Breast epithelium (tissue), 3 donors: ENCODE measurements at regions not wholly inside any gene's neighbourhood (a gene's known extent, or its start where the extent isn't known, plus 50 kb on each side); places are given as distances from the start of the nearest gene placed in this dataset.

Experiments
- CTCF ChIP-seq, 3 donors: fragments of 450-650 bp; IDR thresholded peaks; one replicate each; pipeline ENCODE4 v1.5.1; 2016 to 2017; ENCODE audit warnings: antibody characterized with exemption in 3 of 3, mild to moderate bottlenecking in 3 of 3, moderate library complexity in 3 of 3
- POLR2A ChIP-seq: fragments of 450-650 bp; IDR thresholded peaks from one replicate; pipeline ENCODE4 v1.6.1; 2016; ENCODE audit warnings: antibody characterized with exemption, mild to moderate bottlenecking, moderate library complexity
- POLR2AphosphoS5 ChIP-seq, 3 donors: sonication (generic); formaldehyde crosslinking; IDR thresholded peaks; one replicate each; pipeline ENCODE4 v1.6.1; 2017; ENCODE audit warnings: antibody characterized with exemption in 3 of 3

- TF ChIP-seq POLR2A (no peak), CTCF (IDR thresholded peaks at IDR 0.05) (no peak), POLR2AphosphoS5 (IDR thresholded peaks at IDR 0.05) (no peak)
Observed at GRCh38 chr5:84667576-84667975, 282.9 kb upstream of the EDIL3 start.
